T-helper 2 cell treated with Interferon-gamma antibody and Interleukin-4, amounts not matched to agents 5 μg/mL and 100 μg/mL, for 36 hours (primary cell): ENCODE measurements at regions not wholly inside any gene's neighbourhood (a gene's known extent, or its start where the extent isn't known, plus 50 kb on each side); places are given as distances from the start of the nearest gene placed in this dataset.

ENCODE experiments used
- DNase-seq: peaks from one replicate; pipeline ENCODE4 v3.0.0; 2021; ENCODE audit warnings: low spot score
- H3K27ac Mint-ChIP-seq: one replicate; pipeline ENCODE4 v1.8.0; 2021; ENCODE audit warnings: mild to moderate bottlenecking, mixed read lengths
- H3K27me3 Mint-ChIP-seq: one replicate; pipeline ENCODE4 v1.8.0; 2021; ENCODE audit warnings: low read depth, mixed read lengths
- H3K36me3 Mint-ChIP-seq: one replicate; pipeline ENCODE4 v1.8.0; 2021; ENCODE audit warnings: low read depth, mixed read lengths
- H3K4me1 Mint-ChIP-seq: one replicate; pipeline ENCODE4 v1.8.0; 2021; ENCODE audit warnings: low read depth, mixed read lengths
- H3K4me3 Mint-ChIP-seq: one replicate; pipeline ENCODE4 v1.8.0; 2022; ENCODE audit warnings: mild to moderate bottlenecking, moderate library complexity, mixed read lengths
- H3K9me3 Mint-ChIP-seq: one replicate; pipeline ENCODE4 v1.8.0; 2021; ENCODE audit warnings: mixed read lengths

DNA sequence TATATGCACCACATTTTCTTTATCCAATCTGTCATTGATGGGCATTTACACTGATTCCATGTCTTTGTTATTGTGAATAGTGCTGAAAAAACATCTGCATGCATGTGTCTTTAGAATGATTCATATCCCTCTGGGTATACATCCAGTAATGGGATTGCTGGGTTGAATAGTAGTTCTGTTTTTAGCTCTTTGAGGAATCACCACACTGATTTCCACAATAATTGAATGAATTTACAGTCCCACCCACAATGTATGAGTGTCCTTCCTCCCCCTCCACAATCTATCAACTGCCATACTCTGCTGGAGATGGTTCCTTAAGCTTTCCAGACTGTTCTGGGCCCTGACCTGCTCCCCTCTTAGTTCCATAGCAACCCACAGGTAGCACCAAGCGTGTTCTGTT, 667.0 kb downstream of the LIG4 start:
- peaks cover 4% of the 10 kb centered on the region for H3K9me3 Mint-ChIP-seq
- no peak overlapping the region for H3K27ac Mint-ChIP-seq
- no peaks in the 10 kb centered on the region for H3K36me3 Mint-ChIP-seq
- H3K4me3 Mint-ChIP-seq: no peak overlapping the region
- H3K27me3 Mint-ChIP-seq: no peaks in the 10 kb centered on the region
- no peak for DNase-seq
- H3K4me1 Mint-ChIP-seq: no peaks in the 10 kb centered on the region

DNA sequence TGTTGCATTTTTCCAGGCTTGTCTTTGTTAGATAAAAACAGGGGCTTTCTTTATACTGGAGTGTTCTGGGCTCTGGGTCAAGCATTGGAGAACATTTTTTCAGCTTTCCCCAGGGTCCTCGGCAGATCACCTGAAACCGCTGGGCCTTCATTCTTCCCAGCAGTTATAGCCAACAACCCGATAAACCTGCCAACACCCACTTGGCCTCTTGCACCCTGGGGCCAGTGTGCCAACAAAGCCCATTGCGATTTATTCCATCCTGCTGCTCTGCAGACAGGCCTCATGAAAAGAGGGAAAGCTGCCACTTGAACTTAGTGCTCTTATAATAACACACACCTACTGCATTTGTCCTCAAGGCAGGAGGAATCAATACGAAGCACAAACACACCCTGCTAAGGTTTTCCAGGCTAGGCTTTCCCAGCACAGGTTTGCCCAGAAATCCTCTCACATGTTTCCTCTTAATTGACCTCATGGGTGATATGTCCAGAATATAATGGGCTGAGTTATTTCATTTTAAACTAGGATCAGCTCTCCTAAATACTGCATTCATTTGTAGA, 669.3 kb downstream of the LIG4 start:
- DNase-seq: no peak
- peaks cover 4% of the 10 kb centered on the region for H3K9me3 Mint-ChIP-seq
- H3K27ac Mint-ChIP-seq: no peak overlapping the region
- H3K4me1 Mint-ChIP-seq: no peaks in the 10 kb centered on the region
- no peak overlapping the region for H3K4me3 Mint-ChIP-seq
- H3K36me3 Mint-ChIP-seq: no peaks in the 10 kb centered on the region
- H3K27me3 Mint-ChIP-seq: no peaks in the 10 kb centered on the region

- Mint-ChIP-seq H3K4me3 (no peak overlapping the region), H3K9me3 (peaks cover 13% of the 10 kb centered on the region), H3K36me3 (no peaks in the 10 kb centered on the region), H3K27ac (no peak overlapping the region), H3K27me3 (no peaks in the 10 kb centered on the region), H3K4me1 (no peaks in the 10 kb centered on the region)
- no peak for DNase-seq
These were observed 680.8 kb downstream of the LIG4 start for GRCh38 chr13:107534548-107534947.

- Mint-ChIP-seq H3K27me3 (no peaks in the 10 kb centered on the region), H3K4me1 (no peaks in the 10 kb centered on the region), H3K36me3 (no peaks in the 10 kb centered on the region), H3K4me3 (no peak overlapping the region), H3K9me3 (peaks cover 15% of the 10 kb centered on the region), H3K27ac (no peak overlapping the region)
- no peak for DNase-seq
These were observed 683.5 kb downstream of the LIG4 start for GRCh38 chr13:107531816-107532215.

DNA sequence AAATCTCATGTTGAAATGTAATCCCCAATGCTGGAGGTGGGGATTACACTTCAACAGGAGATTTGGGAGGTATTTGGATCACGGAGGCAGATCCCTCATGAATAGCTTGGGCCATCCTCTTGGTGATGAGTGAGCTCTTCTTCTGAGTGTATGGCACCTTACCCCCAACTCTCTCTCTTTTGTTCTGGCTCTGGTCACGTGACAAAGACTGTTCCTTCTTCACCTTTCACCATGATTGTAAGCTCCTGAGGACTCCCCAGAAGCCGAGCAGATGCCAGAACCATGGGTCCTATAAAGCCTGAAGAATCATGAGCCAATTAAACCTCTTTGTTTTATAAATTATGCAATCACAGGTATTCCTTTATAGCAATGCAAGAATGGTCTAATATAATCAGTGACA, 684.2 kb downstream of the LIG4 start:
- DNase-seq: no peak
- Mint-ChIP-seq H3K4me1 (no peaks in the 10 kb centered on the region), H3K4me3 (no peak overlapping the region), H3K27me3 (no peaks in the 10 kb centered on the region), H3K9me3 (peaks cover 15% of the 10 kb centered on the region), H3K27ac (no peak overlapping the region), H3K36me3 (no peaks in the 10 kb centered on the region)

- Mint-ChIP-seq H3K9me3 (peaks cover 21% of the 10 kb centered on the region), H3K4me3 (no peak overlapping the region), H3K4me1 (no peaks in the 10 kb centered on the region), H3K36me3 (no peaks in the 10 kb centered on the region), H3K27ac (no peak overlapping the region), H3K27me3 (no peaks in the 10 kb centered on the region)
- DNase-seq: no peak
These were observed 686.3 kb downstream of the LIG4 start for GRCh38 chr13:107529035-107529434.

GRCh38 chr13:107518780-107519179, 696.6 kb downstream of the LIG4 start:
- H3K9me3 Mint-ChIP-seq: peaks cover 21% of the 10 kb centered on the region
- H3K4me1 Mint-ChIP-seq: no peaks in the 10 kb centered on the region
- no peaks in the 10 kb centered on the region for H3K27me3 Mint-ChIP-seq
- H3K4me3 Mint-ChIP-seq: no peak overlapping the region
- no peak for DNase-seq
- no peaks in the 10 kb centered on the region for H3K36me3 Mint-ChIP-seq
- H3K27ac Mint-ChIP-seq: no peak overlapping the region

GRCh38 chr13:107518292-107518691, 697.0 kb downstream of the LIG4 start:
- Mint-ChIP-seq H3K9me3 (peaks cover 21% of the 10 kb centered on the region), H3K4me3 (no peak overlapping the region), H3K27me3 (no peaks in the 10 kb centered on the region), H3K27ac (no peak overlapping the region), H3K4me1 (no peaks in the 10 kb centered on the region), H3K36me3 (no peaks in the 10 kb centered on the region)
- no peak for DNase-seq

GRCh38 chr13:107516517-107516916, 698.8 kb downstream of the LIG4 start:
- Mint-ChIP-seq H3K27me3 (no peaks in the 10 kb centered on the region), H3K27ac (no peak overlapping the region), H3K36me3 (no peaks in the 10 kb centered on the region), H3K9me3 (peaks cover 15% of the 10 kb centered on the region), H3K4me3 (no peak overlapping the region), H3K4me1 (no peaks in the 10 kb centered on the region)
- no peak for DNase-seq

- no peak overlapping the region for H3K27ac Mint-ChIP-seq
- H3K4me1 Mint-ChIP-seq: no peaks in the 10 kb centered on the region
- no peak overlapping the region for H3K4me3 Mint-ChIP-seq
- DNase-seq: no peak
- no peaks in the 10 kb centered on the region for H3K27me3 Mint-ChIP-seq
- H3K9me3 Mint-ChIP-seq: peaks cover 5% of the 10 kb centered on the region
- H3K36me3 Mint-ChIP-seq: no peaks in the 10 kb centered on the region
These were observed 702.8 kb downstream of the LIG4 start for GRCh38 chr13:107512551-107512950.

DNA sequence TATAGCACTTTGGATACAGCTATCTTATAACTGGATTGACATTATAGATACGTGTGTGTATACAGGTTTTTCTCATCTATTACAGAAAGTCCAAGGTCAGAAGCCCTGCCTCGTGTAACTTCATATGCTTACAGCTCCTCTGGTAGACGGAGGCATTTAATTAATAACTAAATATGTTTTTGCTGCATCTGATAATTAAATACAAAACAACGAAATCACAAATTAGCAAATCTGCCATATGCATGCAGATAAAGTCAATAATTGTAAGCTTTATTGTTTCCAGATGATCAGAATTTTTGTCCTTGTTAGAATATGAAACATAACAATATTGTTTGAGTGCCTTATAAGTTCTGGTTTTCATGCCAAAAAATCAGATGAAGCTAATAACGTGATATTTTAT, 717.7 kb downstream of the LIG4 start:
- Mint-ChIP-seq H3K4me3 (no peak overlapping the region), H3K27ac (no peak overlapping the region), H3K36me3 (no peaks in the 10 kb centered on the region), H3K4me1 (no peaks in the 10 kb centered on the region), H3K9me3 (peaks cover 6% of the 10 kb centered on the region), H3K27me3 (no peaks in the 10 kb centered on the region)
- DNase-seq: no peak

GRCh38 chr13:107493266-107493665, 722.1 kb downstream of the LIG4 start:
- DNase-seq: no peak
- Mint-ChIP-seq H3K4me3 (no peak overlapping the region), H3K27me3 (no peaks in the 10 kb centered on the region), H3K27ac (no peak overlapping the region), H3K9me3 (peaks cover 23% of the 10 kb centered on the region), H3K4me1 (no peaks in the 10 kb centered on the region), H3K36me3 (no peaks in the 10 kb centered on the region)

- no peaks in the 10 kb centered on the region for H3K4me1 Mint-ChIP-seq
These were observed 732.6 kb downstream of the LIG4 start for GRCh38 chr13:107482688-107483087.

GRCh38 chr13:107480130-107480529, 735.2 kb downstream of the LIG4 start:
- no peak overlapping the region for H3K27ac Mint-ChIP-seq
- no peak overlapping the region for H3K4me3 Mint-ChIP-seq
- H3K4me1 Mint-ChIP-seq: no peaks in the 10 kb centered on the region
- no peaks in the 10 kb centered on the region for H3K27me3 Mint-ChIP-seq
- H3K36me3 Mint-ChIP-seq: no peaks in the 10 kb centered on the region
- no peak for DNase-seq
- H3K9me3 Mint-ChIP-seq: peaks cover 8% of the 10 kb centered on the region

More at GRCh38 chr13:107482688-107483087, 732.6 kb downstream of the LIG4 start:
- H3K9me3 Mint-ChIP-seq: peaks cover 5% of the 10 kb centered on the region
- H3K27me3 Mint-ChIP-seq: no peaks in the 10 kb centered on the region
- no peak overlapping the region for H3K4me3 Mint-ChIP-seq
- DNase-seq: no peak
- no peak overlapping the region for H3K27ac Mint-ChIP-seq
- H3K36me3 Mint-ChIP-seq: no peaks in the 10 kb centered on the region

GRCh38 chr13:107477772-107478379, 737.5 kb downstream of the LIG4 start:
- Mint-ChIP-seq H3K9me3 (peaks cover 17% of the 10 kb centered on the region), H3K4me3 (no peak overlapping the region), H3K27ac (no peak overlapping the region), H3K27me3 (no peaks in the 10 kb centered on the region), H3K36me3 (no peaks in the 10 kb centered on the region), H3K4me1 (no peaks in the 10 kb centered on the region)
- DNase-seq: no peak
